Hypothalamus (tissue), 51 donors: ENCODE measurements at regions not wholly inside any gene's neighbourhood (a gene's known extent, or its start where the extent isn't known, plus 50 kb on each side); places are given as distances from the start of the nearest gene placed in this dataset.
"Not testable (repeated sequence)": the region's sequence is repeated elsewhere in the genome, so short reads cannot be mapped to it uniquely, and the experiment has no call there.

ENCODE experiments used
- DNase-seq, 51 donors: peaks; one replicate each; lab custom pipeline; 2025; lab: John Stamatoyannopoulos, UW

- DNase-seq: no peak
Observed at GRCh38 chr1:113185463-113186104, 112.6 kb downstream of the LRIG2 start.

GRCh38 chr1:113190078-113190477 lies 117.1 kb downstream of the LRIG2 start:
- DNase-seq: no peak

- DNase-seq: no peak
Observed at GRCh38 chr1:113190930-113191329, 117.9 kb downstream of the LRIG2 start.

- no peak for DNase-seq
Observed at GRCh38 chr1:113191579-113192076, 118.6 kb downstream of the LRIG2 start.

- no peak for DNase-seq
Observed at GRCh38 chr1:113192242-113192641, 119.2 kb downstream of the LRIG2 start.

GRCh38 chr1:113192980-113193379 lies 120.0 kb downstream of the LRIG2 start:
- DNase-seq: no peak

GRCh38 chr1:113194846-113195830 lies 122.1 kb downstream of the LRIG2 start:
- DNase-seq: no peak

GRCh38 chr1:113197719-113198330 lies 124.8 kb downstream of the LRIG2 start:
- no peak for DNase-seq

GRCh38 chr1:113198806-113199205 lies 125.8 kb downstream of the LRIG2 start:
- no peak for DNase-seq

GRCh38 chr1:113199760-113200455 lies 126.9 kb downstream of the LRIG2 start:
- DNase-seq: no peak

GRCh38 chr1:113201560-113201959 lies 128.6 kb downstream of the LRIG2 start:
- no peak for DNase-seq

GRCh38 chr1:113205980-113206766 lies 133.2 kb downstream of the LRIG2 start:
- DNase-seq: no peak

- DNase-seq: no peak
Observed at GRCh38 chr1:113207019-113207418, 134.0 kb downstream of the LRIG2 start.

GRCh38 chr1:113207457-113207856 lies 134.5 kb downstream of the LRIG2 start:
- no peak for DNase-seq

- not testable (repeated sequence) for DNase-seq
Observed at GRCh38 chr1:113208425-113208824, 135.4 kb downstream of the LRIG2 start.

GRCh38 chr1:113210248-113210647 lies 137.2 kb downstream of the LRIG2 start:
- DNase-seq: no peak

- DNase-seq: no peak
Observed at GRCh38 chr1:113211467-113211866, 138.5 kb downstream of the LRIG2 start.

- DNase-seq: no peak
Observed at GRCh38 chr1:113215015-113215414, 142.0 kb downstream of the LRIG2 start.

GRCh38 chr1:113216664-113217063 lies 143.7 kb downstream of the LRIG2 start:
- no peak for DNase-seq
